ENCODE measurements at regions not wholly inside any gene's neighbourhood (a gene's known extent, or its start where the extent isn't known, plus 50 kb on each side); places are given as distances from the start of the nearest gene placed in this dataset.

- Histone ChIP-seq H3K4me3 (ENCODE audit: insufficient read depth, low read depth, low read length) (no peak overlapping the region), H3K79me2 (ENCODE audit: insufficient read depth, low read length) (no peaks in the 10 kb centered on the region), H3K9me3 (ENCODE audit: insufficient read depth, low read depth, low read length) (no peaks in the 10 kb centered on the region), H2AFZ (ENCODE audit: low read depth, low read length) (no peak overlapping the region), H3K9ac (ENCODE audit: low read length) (no peak overlapping the region), H3K27ac (ENCODE audit: low read depth, low read length) (no peak overlapping the region), H3K27me3 (ENCODE audit: insufficient read depth, low read length) (no peaks in the 10 kb centered on the region), H3K4me2 (ENCODE audit: low read length) (no peak overlapping the region), H3K4me1 (ENCODE audit: insufficient read depth, low read length) (no peaks in the 10 kb centered on the region), H3K36me3 (ENCODE audit: insufficient read depth, low read length) (no peaks in the 10 kb centered on the region), H4K20me1 (ENCODE audit: insufficient read depth, low read length) (no peaks in the 10 kb centered on the region)
- Mint-ChIP-seq H3K9me3 (ENCODE audit: unreplicated experiment) (peaks cover 2% of the 10 kb centered on the region), H3K36me3 (ENCODE audit: low read depth, unreplicated experiment) (no peaks in the 10 kb centered on the region), H3K27me3 (ENCODE audit: low read depth, unreplicated experiment) (peaks cover 6% of the 10 kb centered on the region), H3K4me3 (ENCODE audit: unreplicated experiment) (no peak overlapping the region), H3K27ac (ENCODE audit: unreplicated experiment) (no peak overlapping the region), H3K4me1 (ENCODE audit: low read depth, unreplicated experiment) (no peaks in the 10 kb centered on the region)
- no peak for FAIRE-seq
- DNase-seq (ENCODE audit: low read depth), result no peak
- no peak for TF ChIP-seq EZH2 (IDR thresholded peaks at IDR 0.05; ENCODE audit: insufficient read depth, low read length)
- no peak for TF ChIP-seq CTCF (IDR thresholded peaks at IDR 0.05; ENCODE audit: insufficient read depth, low read depth, low read length)
These were observed 262.7 kb downstream of the KIF4B start for GRCh38 chr5:155276231-155276630.

GRCh38 chr5:155278532-155278931 is 265.0 kb downstream of the KIF4B start:
- Histone ChIP-seq H2AFZ (ENCODE audit: low read depth, low read length) (no peak overlapping the region), H3K9ac (ENCODE audit: low read length) (no peak overlapping the region), H3K4me1 (ENCODE audit: insufficient read depth, low read length) (no peaks in the 10 kb centered on the region), H3K4me2 (ENCODE audit: low read length) (no peak overlapping the region), H3K27me3 (ENCODE audit: insufficient read depth, low read length) (no peaks in the 10 kb centered on the region), H3K36me3 (ENCODE audit: insufficient read depth, low read length) (no peaks in the 10 kb centered on the region), H3K27ac (ENCODE audit: low read depth, low read length) (no peak overlapping the region), H3K4me3 (ENCODE audit: insufficient read depth, low read depth, low read length) (no peak overlapping the region), H4K20me1 (ENCODE audit: insufficient read depth, low read length) (no peaks in the 10 kb centered on the region), H3K9me3 (ENCODE audit: insufficient read depth, low read depth, low read length) (no peaks in the 10 kb centered on the region), H3K79me2 (ENCODE audit: insufficient read depth, low read length) (no peaks in the 10 kb centered on the region)
- Mint-ChIP-seq H3K27me3 (ENCODE audit: low read depth, unreplicated experiment) (peaks cover 13% of the 10 kb centered on the region), H3K4me1 (ENCODE audit: low read depth, unreplicated experiment) (no peaks in the 10 kb centered on the region), H3K36me3 (ENCODE audit: low read depth, unreplicated experiment) (no peaks in the 10 kb centered on the region), H3K4me3 (ENCODE audit: unreplicated experiment) (no peak overlapping the region), H3K27ac (ENCODE audit: unreplicated experiment) (no peak overlapping the region), H3K9me3 (ENCODE audit: unreplicated experiment) (peaks cover 2% of the 10 kb centered on the region)
- TF ChIP-seq EZH2 (IDR thresholded peaks at IDR 0.05; ENCODE audit: insufficient read depth, low read length) (no peak), CTCF (IDR thresholded peaks at IDR 0.05; ENCODE audit: insufficient read depth, low read depth, low read length) (no peak)
- no peak for DNase-seq (ENCODE audit: low read depth)
- FAIRE-seq, result no peak

- no peak overlapping the region for H3K27ac ChIP-seq (ENCODE audit: low read depth, low read length)
- no peaks in the 10 kb centered on the region for H3K79me2 ChIP-seq (ENCODE audit: insufficient read depth, low read length)
- no peak overlapping the region for H3K9ac ChIP-seq (ENCODE audit: low read length)
- Mint-ChIP-seq H3K27me3 (ENCODE audit: low read depth, unreplicated experiment) (peaks cover 7% of the 10 kb centered on the region), H3K4me1 (ENCODE audit: low read depth, unreplicated experiment) (no peaks in the 10 kb centered on the region), H3K27ac (ENCODE audit: unreplicated experiment) (no peak overlapping the region), H3K36me3 (ENCODE audit: low read depth, unreplicated experiment) (no peaks in the 10 kb centered on the region), H3K4me3 (ENCODE audit: unreplicated experiment) (no peak overlapping the region), H3K9me3 (ENCODE audit: unreplicated experiment) (peaks cover 2% of the 10 kb centered on the region)
- no peaks in the 10 kb centered on the region for H3K27me3 ChIP-seq (ENCODE audit: insufficient read depth, low read length)
- no peak overlapping the region for H3K4me3 ChIP-seq (ENCODE audit: insufficient read depth, low read depth, low read length)
- DNase-seq (ENCODE audit: low read depth), result no peak
- H4K20me1 ChIP-seq (ENCODE audit: insufficient read depth, low read length), result no peaks in the 10 kb centered on the region
- TF ChIP-seq CTCF (IDR thresholded peaks at IDR 0.05; ENCODE audit: insufficient read depth, low read depth, low read length) (no peak), EZH2 (IDR thresholded peaks at IDR 0.05; ENCODE audit: insufficient read depth, low read length) (no peak)
- H3K36me3 ChIP-seq (ENCODE audit: insufficient read depth, low read length), result no peaks in the 10 kb centered on the region
- no peaks in the 10 kb centered on the region for H3K9me3 ChIP-seq (ENCODE audit: insufficient read depth, low read depth, low read length)
- no peak overlapping the region for H2AFZ ChIP-seq (ENCODE audit: low read depth, low read length)
- no peak overlapping the region for H3K4me2 ChIP-seq (ENCODE audit: low read length)
- FAIRE-seq, result no peak
- no peaks in the 10 kb centered on the region for H3K4me1 ChIP-seq (ENCODE audit: insufficient read depth, low read length)
These were observed 269.1 kb downstream of the KIF4B start for GRCh38 chr5:155282503-155283107.

All from astrocyte (in vitro differentiated cells and primary cell).